ENCODE measurements at regions not wholly inside any gene's neighbourhood (a gene's known extent, or its start where the extent isn't known, plus 50 kb on each side); places are given as distances from the start of the nearest gene placed in this dataset.

DNA sequence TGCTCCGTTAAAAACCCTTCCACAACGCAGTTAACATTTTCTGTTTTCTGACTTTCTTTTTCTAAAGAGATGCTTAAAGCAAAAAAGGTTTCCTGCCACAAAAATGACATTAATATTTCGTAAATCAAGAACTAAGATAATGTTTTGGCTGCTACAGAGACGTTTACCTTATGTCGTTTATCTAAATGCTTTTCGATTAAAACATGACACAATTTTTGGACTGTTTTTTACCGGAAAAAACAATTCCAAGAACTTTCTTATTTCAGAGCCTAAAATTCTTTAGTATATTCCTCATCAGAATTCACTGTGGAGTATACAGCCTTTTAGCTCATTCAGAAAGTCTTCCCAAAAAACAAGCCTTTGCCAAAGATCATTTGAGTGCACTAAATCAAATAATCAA lies 278.0 kb upstream of the TCF4 start:
- DNase-seq = no peak

DNA sequence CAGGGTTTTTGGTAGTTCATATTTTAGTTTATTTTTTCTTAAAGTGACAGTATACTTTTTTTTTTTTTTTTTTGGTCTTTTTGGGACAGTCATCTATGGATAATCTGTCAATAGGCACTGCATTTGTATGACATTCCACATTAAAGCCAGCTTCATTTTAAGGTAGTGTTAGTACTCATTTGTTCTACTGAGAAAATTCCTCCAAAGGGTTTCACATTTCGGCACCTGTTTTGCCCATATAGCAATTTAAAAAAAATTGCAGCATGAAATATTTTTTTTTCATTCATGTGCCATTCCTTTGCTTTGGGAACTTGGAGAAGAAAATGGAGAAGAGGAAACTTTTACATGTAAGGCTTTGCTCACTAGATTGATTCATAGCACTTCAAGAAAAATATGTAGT lies 276.3 kb upstream of the TCF4 start:
- DNase-seq = no peak

DNA sequence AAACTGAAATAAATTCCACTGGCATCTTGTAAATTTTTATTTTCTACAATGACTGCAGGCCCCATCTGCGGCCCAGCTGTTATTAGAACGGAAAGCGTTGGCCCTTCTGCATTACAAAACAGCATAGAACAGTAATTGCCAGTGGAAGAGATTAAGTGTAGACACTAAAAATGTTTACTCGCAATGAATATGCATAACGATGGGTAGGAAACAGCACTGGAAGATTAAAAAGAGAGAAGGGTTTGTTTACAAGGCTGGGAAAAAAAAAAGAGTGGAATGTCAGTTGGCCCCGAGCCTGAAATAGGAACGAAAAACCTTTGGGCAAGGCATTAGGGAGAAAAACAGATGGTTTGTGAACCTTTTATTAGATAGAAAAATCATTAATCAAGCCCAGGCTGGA lies 275.9 kb upstream of the TCF4 start:
- DNase-seq = no peak

DNA sequence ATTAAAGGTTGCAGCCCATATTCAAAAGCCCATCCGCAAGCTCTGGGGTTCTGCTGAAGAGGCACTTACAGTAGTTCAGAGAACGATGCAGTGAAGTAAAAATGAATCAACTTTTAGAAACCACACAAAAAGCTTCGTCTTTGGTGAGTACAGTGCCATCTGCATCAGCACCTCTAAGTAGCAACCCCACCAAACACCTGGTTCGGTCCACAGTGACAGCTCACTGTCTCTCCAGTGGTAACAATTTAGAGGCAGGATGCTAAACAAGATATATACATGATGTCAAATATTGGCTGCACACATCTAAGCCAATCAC lies 275.4 kb upstream of the TCF4 start:
- no peak for DNase-seq

DNA sequence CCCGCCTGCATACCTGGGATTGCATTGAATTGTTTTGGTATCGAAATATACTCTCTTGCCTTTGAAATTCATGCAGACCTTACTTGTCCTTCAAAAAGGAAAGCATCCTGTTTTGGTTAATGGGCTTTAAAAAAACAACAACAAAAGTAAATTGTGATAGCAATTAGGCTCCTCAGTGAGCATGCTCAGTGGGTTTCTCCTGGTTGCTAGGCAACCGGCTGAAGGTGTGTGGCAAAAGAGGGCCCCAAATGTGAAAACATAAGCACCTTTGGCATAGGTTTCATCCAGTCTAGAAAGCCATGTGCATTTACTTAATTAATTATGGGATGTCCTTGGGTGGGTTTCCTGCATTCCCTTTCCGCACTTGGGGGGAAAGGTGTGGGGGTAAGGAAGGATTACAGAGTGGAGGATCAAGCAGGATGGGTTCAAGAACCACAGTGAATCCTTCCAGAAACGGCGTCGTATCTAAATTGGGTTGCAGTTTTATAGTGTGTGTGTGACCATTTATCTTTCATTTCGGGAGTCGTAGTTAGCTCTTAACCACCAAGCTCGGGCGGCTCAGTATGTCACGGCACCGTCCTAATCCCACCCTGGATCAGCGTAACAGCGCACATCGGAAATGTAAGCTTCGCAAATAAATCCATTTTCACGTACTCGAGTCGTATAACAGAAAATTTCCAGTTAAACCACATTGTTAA lies 274.9 kb upstream of the TCF4 start:
- DNase-seq = no peak

DNA sequence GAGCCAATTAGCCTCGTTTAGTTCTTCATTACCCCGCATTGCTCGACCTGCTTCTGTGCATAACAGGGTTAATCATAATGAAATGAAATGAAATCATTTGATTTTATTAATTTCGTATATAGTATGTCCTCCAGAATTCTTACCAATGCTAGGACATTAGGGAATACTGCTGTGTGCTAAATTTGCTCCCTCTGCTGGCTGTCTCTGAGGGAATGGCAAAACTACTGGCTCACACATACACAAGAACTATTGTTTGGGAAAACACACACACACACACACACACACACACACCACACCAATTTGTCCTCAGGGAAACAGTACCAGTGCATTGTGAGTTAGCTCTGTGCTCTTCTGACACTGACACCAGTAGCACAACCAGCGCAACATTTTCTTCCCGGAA lies 273.3 kb upstream of the TCF4 start:
- no peak for DNase-seq

DNA sequence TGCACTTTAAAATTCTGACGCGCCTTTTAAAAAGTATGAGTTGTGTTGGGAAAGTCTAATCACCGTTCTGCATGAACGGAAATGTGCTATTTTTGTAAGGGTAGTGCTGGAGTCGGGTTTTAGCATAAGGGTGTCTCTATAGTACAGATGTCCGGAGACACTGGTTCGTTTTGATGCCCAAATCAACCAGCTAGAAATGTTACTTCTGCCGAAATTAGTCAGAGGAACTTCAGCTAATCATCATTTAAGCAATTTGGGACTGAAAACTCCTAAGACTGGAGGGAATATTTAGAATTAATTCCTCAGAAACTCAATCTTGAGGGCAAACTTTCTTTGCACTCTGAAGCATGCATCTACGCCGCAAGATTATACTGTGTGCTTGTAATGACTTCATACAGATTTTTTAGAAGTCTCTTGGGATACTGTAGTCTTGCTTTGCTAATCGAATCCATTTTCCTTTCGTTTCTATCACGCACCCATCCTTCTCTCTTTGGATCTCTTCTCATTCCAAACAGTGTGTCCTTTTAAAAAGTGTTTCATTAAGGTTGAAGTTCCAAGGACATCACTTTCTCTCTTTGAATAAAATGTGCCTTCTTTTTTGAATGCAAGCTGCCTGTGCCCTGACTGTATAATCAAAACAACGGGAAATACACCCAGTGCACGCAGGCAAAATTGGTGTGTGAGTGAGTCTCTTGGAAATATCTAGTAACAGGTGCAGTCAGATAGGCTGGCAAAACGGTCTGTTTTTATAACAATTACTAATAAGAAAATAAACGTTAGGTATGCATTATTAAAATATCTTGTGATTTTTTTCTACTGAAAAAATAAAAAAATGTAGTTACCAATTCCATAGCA lies 270.9 kb upstream of the TCF4 start:
- DNase-seq = no peak

DNA sequence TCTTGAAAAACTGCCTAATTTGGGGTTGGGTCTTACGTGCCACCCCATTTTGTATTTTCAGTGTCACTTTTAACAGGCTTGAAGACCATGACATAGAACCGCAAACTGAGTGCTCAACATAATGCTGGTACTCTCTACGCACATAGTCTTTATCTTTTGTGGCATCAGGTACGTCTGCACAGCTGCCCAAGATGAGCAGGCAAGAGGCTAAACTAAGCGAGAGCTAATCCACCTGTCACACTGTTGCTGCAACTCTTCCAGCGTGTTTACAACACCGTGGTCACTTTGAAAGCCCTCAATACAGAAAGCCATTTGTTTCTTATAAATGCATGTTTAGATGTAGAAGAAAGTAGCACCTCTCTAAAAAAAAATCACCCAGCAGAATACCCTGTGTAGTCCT lies 270.0 kb upstream of the TCF4 start:
- no peak for DNase-seq

DNA sequence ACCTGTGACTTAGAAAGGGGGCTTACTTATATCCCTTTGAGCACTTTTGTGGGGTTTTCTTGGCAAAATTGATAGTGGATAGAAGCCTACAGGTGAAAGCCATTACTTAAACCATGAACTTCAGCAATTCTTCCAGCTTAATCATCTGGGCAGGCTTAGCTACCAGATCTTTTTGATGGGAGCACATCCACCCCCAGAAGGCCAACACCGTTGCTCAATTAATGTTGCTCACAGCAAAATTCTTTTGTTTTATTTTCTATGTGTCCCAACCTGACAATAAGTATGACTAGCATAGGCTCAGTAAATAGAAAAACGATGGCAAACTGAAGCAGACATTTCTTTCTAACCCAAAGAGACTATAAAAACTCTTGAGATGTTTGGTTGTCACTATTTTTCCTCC lies 269.4 kb upstream of the TCF4 start:
- no peak for DNase-seq

DNA sequence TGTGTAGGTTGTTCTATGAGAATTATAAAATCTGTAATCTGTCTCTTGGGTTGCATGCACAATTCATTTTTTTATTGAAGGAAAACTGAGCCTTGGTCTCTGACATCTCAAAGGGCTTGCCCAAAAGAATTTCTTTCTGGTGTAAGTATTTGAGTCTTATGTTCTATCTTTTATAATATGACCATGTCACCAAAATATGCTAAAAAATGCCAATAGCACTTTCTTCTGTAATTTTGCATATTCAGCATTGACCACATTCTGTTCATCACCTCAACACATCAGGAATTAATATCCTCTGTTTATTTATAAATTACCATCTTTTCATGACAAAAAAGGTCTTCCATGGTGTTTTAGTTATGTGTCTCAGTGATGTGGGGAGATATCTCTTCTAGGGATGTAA lies 268.7 kb upstream of the TCF4 start:
- DNase-seq = no peak

DNA sequence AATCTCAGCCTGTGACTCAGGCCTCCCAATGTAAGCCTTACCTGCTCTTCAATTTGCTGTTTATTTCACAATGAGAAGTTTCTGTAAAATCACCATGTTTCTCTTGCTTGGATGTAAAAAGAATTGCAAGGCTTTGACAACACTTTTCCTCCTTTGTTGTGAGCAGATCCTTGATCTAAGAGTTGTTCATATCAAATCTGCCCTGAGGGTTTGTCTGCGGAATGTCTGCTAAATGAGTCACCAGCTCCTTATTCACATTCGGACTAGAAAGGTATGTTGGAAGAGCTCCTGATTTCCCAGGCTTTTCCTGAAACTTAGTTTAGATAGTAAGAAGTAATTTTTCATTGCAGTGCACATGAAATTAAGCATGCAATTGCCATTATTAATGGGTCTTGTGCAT lies 268.2 kb upstream of the TCF4 start:
- no peak for DNase-seq

DNA sequence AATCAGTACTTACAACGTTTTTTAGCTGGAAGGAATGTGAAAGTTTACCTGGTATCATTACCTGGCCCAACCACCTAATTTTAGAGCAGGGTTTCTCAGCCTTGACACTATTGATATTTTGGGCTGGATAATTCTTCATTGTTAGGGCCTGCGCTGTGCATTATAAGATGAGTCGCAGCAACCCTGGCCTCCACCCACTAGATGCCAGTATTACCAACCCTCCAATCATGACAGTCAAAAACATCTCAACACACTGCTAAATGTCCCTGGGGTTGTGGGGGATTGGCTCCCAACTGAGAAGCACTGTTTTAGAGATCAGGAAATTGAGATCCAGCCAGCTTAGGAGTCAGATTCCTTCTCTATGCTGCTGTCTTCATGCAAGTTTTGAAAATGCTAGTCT lies 265.3 kb upstream of the TCF4 start:
- DNase-seq = no peak

DNA sequence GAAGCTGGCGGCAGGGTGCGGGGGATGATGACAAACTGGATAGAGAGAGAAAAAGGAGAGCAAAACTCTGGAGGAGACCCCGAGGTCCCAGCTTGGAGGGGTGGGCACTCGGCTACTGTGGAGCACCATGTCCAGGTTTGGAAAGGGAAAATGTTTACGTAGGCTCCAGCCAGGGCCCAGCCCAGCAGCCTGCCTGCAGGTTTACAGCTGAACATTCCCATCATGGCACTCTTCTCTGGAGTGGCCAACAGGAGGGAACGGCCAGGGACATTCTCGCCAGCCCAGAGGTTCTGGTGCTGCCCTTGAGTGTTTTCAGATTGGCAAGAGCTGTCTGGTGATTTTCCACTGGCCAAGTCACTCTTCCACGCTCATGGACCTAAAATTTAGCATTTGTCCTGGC lies 262.9 kb upstream of the TCF4 start:
- DNase-seq = no peak

DNA sequence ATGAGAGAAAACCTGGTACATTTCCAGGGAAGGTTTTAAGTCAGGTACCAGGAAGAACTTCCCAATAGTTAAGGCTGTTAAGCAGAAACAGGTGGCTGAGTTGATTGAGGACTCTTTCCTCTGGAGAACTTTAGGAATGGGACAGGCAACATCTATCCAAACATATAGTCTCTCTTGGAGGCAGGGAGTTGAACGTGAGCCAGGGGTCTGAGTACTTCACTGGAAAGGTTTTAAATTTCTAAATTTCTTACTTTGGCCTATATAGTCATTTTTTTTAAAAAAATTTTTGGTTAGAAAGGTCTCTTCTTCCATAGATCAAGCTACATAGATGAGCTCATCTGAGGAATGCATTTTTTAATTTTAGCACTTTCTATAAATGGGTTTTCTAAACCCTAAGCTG lies 261.4 kb upstream of the TCF4 start:
- DNase-seq = no peak

DNA sequence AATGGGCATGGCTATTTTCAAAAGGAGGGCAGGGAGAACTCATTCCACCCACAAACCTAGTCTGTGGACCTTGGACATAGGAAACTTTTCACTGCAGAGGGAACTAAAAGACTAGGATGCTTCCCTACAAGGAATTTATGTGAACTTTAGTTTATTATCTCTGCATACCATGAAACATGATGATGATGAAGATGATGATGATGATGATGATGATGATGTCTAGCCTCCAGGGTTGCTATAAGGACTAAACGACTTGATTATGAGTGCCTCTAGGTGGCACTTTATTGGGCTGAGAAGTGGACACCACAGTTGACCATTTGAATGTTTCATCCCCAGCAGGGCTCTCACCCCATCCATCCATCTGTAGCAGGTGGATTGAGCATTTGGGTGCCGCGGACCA lies 260.0 kb upstream of the TCF4 start:
- no peak for DNase-seq

DNA sequence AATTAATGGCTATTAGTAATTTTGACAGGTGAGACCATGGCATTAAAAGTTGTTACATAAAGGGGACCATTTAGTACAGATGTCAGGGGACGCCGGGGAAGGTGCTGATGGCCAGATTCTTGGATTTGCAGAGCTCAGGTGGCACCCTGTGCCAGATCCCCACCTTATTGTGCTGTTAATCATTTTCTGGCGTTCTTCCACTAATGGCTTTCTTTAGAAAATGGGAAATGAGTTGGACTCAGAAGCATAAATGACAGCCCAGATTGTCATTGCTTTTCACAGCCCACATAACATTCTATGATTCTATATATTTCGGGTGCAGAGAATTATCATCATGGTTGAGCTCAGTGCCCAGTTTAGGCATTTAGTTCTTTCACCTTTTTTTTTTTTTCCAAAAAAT lies 257.2 kb upstream of the TCF4 start:
- DNase-seq = no peak

DNA sequence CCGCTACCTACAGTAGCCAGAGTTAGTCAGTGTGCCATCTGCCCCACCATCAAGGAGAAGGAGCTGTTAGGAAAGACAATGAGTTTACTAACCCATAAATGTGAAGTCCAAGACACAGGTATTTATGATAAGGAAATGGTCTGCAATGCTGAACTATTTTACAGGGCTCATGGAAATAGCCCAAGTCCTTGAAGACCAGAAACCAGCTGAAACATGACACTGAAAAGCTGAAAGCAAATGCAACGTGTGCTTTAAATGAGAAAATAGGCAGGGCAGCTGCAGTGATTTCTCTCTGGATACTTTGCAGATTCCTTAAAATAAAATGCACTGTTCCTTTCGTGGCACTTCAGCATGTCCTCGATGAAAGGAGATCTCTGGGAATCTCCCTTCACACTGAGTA lies 256.4 kb upstream of the TCF4 start:
- no peak for DNase-seq

DNA sequence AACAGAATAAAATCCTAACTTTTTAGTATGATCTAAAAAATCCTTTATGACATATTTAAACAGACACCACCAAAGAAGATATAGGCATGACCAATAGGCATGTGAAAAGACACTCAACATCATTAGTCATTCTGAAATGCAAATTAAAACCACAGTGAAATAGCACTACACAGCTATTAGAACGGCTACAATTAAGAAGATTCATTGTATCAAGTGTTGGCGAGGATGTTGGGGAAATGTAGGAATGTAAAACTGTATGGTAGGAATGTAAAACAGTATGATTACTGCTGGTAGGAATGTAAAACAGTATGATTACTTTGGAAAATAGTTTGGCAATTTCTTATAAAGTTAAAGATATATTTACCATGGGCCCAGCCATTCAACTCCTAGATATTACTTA lies 253.3 kb upstream of the TCF4 start:
- DNase-seq = no peak

DNA sequence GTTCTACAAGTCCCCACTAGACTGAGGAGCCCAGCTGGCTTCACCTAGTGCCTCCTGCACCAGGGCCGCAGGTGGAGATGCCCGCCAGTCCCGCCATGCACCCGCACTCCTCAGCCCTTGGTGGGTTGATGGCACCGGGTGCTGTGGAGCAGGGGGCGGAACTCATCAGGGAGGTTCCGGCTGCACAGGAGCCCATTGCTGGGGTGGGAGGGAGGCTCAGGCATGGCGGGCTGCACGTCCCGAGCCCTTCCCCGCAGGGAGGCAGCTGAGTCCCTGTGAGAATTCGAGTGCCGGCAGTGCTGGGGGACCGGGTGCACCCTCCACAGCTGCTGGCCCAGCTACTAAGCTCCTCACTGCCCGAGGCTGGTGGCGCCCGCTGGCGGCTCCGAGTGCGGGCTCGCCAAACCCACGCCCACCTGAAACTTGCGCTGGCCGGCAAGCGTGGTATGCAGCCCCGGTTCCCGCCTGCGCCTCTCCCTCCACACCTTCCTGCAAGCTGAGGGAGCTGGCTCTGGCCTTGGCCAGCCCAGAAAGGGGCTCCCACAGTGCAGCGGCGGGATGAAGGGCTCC lies 252.7 kb upstream of the TCF4 start:
- no peak for DNase-seq

DNA sequence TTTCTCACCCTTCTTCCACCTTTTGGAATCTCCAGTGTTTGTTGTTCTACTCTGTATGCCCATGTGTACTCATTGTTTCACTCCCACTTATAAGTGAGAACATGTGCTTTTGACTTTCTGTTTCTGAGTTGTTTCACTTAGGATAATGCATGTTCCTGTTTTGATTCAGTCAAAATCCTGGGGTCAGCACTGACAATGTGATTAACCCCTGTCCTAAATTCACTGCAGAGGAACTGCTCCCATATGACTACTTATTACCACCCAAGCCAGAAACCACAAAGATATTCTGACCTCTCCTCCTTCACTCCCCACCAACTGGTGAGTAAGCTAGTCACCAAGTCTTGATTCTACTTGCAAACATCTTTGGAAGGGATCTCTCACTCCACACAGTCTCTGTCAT lies 251.4 kb upstream of the TCF4 start:
- DNase-seq = no peak

DNA sequence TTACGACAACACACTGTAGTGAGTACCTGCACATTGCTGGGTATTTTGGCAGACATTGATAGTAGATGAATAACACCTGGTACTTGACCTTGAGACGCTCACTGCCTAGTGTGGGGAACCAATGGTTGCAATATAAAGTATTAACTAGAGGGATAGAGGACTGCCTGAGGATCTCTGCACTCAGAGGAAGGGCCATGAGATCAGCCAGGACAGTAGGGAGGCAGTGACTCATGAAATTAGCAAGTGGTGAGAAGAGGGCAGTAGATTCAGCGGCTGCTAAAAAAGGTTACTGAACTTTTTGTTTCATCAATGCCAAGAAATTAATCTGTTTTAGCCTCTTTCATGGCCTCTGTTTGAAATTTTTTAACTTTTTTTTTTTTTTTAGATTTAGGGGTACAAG lies 250.8 kb upstream of the TCF4 start:
- DNase-seq = no peak

DNA sequence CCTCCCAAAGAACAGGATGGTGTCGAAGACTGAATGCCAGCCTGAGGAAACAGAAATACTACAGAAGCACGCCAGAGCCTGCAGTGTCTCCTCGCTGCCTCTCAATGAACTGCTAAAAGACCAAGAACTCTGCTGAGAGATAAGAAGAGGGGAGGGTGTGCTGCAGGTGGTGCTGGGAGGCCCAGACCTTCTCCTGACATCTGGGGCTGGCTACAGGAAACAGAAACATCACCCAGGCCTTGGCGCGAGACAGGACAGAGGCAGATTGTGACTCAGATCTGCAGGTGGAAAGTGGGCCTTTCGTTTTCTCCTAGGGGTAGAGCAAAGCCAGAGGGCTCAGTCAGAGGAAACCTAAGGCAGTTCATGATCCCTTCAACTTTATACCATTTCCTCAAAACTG lies 250.3 kb upstream of the TCF4 start:
- DNase-seq = no peak

DNA sequence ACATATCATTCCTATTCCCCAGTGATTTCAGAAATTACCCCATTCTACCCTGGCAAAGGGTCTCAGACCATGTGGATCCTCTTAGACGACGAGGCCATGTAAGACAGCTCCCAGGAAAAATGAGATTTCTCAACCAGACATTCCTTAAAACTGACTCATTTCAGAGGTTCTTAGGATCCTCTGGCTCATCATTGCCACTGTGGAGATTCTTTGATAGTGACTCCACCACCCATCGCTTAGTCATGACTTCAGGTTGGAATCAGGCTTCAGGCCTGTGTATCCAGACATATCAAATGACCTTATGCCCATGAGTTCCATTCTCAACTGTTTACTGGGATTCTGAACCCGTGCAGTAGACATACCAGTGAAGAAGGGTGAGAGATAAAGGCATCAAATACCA lies 245.6 kb upstream of the TCF4 start:
- DNase-seq = no peak

DNA sequence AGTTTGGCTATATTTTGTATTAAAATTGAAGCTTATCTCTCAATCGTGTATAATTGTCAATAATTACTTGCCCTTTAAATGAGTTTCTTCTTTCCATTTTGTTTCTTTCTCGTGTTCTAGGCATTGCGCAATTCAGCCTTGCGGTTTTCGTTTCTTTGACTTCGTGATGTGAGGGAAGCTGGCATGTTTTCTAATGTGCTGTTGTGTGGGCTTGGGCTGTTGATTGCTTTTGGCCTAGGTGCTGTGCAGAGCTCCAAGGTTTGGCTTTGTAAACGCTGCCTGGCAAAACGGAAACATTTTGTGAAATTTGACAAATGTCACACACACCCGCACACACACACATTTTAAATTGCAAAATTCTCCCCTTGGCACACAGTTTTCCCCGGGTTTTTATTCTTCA lies 242.6 kb upstream of the TCF4 start:
- no peak for DNase-seq

DNA sequence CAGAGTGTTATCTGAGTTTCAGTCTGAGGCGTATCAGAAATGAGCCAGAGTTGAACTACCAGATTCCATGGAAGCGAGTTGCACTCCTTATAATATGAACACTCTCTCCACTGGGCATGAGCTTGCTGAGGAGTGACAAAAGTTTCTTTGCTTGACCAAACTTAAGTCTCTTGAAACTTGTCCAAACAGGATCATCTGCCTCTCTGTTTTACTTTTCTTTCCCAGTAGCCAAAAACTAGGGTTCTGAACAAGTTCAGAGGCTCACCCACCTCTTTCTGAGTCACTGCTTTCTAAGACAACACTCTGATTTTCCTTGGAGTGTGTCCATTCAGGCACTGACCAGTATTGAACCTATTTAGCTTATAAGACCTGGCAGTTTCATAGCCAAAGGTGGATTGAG lies 233.2 kb upstream of the TCF4 start:
- no peak for DNase-seq

All from NCI-H510A treated with DMSO at 0.1 percent for 48 hours (cell line).